IPS DF 4.7 (cell line): ENCODE measurements at regions not wholly inside any gene's neighbourhood (a gene's known extent, or its start where the extent isn't known, plus 50 kb on each side); places are given as distances from the start of the nearest gene placed in this dataset.

Experiments used
- DNase-seq: peaks from one replicate; pipeline ENCODE4 v3.0.0-alpha.2; 2013; ENCODE audit warnings: low spot score; ENCODE audit errors: extremely low read depth

- DNase-seq = no peak
Observed at GRCh38 chr10:2951235-2951835, 116.0 kb upstream of the PFKP start.

- DNase-seq = no peak
Observed at GRCh38 chr10:2950546-2950945, 116.8 kb upstream of the PFKP start.

GRCh38 chr10:2949948-2950354 is 117.4 kb upstream of the PFKP start:
- no peak for DNase-seq

- DNase-seq = no peak
Observed at GRCh38 chr10:2949221-2949947, 118.0 kb upstream of the PFKP start.

- no peak for DNase-seq
Observed at GRCh38 chr10:2948127-2948854, 119.1 kb upstream of the PFKP start.

- no peak for DNase-seq
Observed at GRCh38 chr10:2944788-2945187, 122.6 kb upstream of the PFKP start.

GRCh38 chr10:2943932-2944614 is 123.3 kb upstream of the PFKP start:
- DNase-seq = no peak

GRCh38 chr10:2942938-2943337 is 124.4 kb upstream of the PFKP start:
- no peak for DNase-seq

GRCh38 chr10:2938869-2939268 is 128.5 kb upstream of the PFKP start:
- DNase-seq = no peak

- no peak for DNase-seq
Observed at GRCh38 chr10:2936816-2937215, 130.5 kb upstream of the PFKP start.

- no peak for DNase-seq
Observed at GRCh38 chr10:2935647-2936386, 131.5 kb upstream of the PFKP start.

GRCh38 chr10:2933924-2934323 is 133.4 kb upstream of the PFKP start:
- no peak for DNase-seq

GRCh38 chr10:2933519-2933918 is 133.8 kb upstream of the PFKP start:
- DNase-seq = no peak

GRCh38 chr10:2933071-2933470 is 134.3 kb upstream of the PFKP start:
- no peak for DNase-seq

- no peak for DNase-seq
Observed at GRCh38 chr10:2929480-2930258, 137.7 kb upstream of the PFKP start.

GRCh38 chr10:2927958-2928840 is 139.1 kb upstream of the PFKP start:
- DNase-seq = peak; percentile 79

- no peak for DNase-seq
Observed at GRCh38 chr10:2926918-2927660, 140.3 kb upstream of the PFKP start.

- no peak for DNase-seq
Observed at GRCh38 chr10:2925631-2926030, 141.7 kb upstream of the PFKP start.

GRCh38 chr10:2924431-2924830 is 142.9 kb upstream of the PFKP start:
- no peak for DNase-seq
